SK-N-MC (cell line): ENCODE measurements at regions not wholly inside any gene's neighbourhood (a gene's known extent, or its start where the extent isn't known, plus 50 kb on each side); places are given as distances from the start of the nearest gene placed in this dataset.

ENCODE experiments used
- EZH2 ChIP-seq: fragments of 200-600 bp; sonication (generic); IDR thresholded peaks from one replicate; pipeline ENCODE4 v1.6.1; 2017; ENCODE audit warnings: antibody characterized with exemption
- POLR2AphosphoS5 ChIP-seq: IDR thresholded peaks from 2 replicates; pipeline ENCODE4 v1.6.1; 2012; ENCODE audit warnings: mild to moderate bottlenecking, low read depth, low read length, borderline replicate concordance

DNA sequence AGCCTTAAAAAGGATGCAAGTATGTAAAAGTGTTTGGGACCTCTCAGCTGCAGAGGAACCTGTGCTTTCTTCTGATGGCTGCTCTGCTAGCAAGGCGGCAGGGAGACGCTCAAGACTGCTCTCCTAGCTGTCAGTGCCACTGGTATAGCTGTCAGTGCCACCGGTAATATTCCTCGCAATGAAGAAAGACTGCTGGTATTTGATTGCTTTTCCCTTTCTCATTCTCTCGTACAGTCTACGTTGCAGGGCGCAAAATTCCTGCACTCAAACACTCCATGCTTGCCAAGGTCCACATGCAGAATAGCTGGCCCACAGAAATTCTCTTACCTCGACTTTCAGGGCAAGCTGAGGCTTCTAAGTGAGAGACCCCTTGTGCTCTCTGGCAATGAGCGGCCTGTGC is 432.6 kb upstream of the KLF6 start:
- TF ChIP-seq POLR2AphosphoS5 (no peak), EZH2 (no peak)
